ENCODE measurements at regions not wholly inside any gene's neighbourhood (a gene's known extent, or its start where the extent isn't known, plus 50 kb on each side); places are given as distances from the start of the nearest gene placed in this dataset.
"Not testable (repeated sequence)": the region's sequence is repeated elsewhere in the genome, so short reads cannot be mapped to it uniquely, and the experiment has no call there.

- ATAC-seq (no peak), DNase-seq (no peak)
- no peak overlapping the region for H3K27ac ChIP-seq
- H3K27me3 ChIP-seq: no peaks in the 10 kb centered on the region
- 90% methylated on average over 4 of the region's 4 CpGs for WGBS (ENCODE audit: insufficient coverage, low coverage, low lambda C conversion rate, missing lambda C conversion rate)
- TF ChIP-seq, protein P1, sequence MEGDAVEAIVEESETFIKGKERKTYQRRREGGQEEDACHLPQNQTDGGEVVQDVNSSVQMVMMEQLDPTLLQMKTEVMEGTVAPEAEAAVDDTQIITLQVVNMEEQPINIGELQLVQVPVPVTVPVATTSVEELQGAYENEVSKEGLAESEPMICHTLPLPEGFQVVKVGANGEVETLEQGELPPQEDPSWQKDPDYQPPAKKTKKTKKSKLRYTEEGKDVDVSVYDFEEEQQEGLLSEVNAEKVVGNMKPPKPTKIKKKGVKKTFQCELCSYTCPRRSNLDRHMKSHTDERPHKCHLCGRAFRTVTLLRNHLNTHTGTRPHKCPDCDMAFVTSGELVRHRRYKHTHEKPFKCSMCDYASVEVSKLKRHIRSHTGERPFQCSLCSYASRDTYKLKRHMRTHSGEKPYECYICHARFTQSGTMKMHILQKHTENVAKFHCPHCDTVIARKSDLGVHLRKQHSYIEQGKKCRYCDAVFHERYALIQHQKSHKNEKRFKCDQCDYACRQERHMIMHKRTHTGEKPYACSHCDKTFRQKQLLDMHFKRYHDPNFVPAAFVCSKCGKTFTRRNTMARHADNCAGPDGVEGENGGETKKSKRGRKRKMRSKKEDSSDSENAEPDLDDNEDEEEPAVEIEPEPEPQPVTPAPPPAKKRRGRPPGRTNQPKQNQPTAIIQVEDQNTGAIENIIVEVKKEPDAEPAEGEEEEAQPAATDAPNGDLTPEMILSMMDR (IDR thresholded peaks at IDR 0.05): no peak
- no peak for TF ChIP-seq POLR2A (IDR thresholded peaks at IDR 0.05)
- intact Hi-C loops (cut with DNase I): no loop called here
- no peak overlapping the region for H3K4me3 ChIP-seq
- no peaks in the 10 kb centered on the region for H3K9me3 ChIP-seq
- no peaks in the 10 kb centered on the region for H3K36me3 ChIP-seq
- no peaks in the 10 kb centered on the region for H3K4me1 ChIP-seq
These were observed 56.3 kb downstream of the FOXI3 start for GRCh38 chr2:88396209-88396608.

GRCh38 chr2:88377641-88377991 is 74.9 kb downstream of the FOXI3 start:
- 52% methylated on average over 1 of the region's 1 CpG for WGBS (ENCODE audit: insufficient coverage, low coverage, low lambda C conversion rate, missing lambda C conversion rate)
- H3K9me3 ChIP-seq: no peaks in the 10 kb centered on the region
- no peak for ATAC-seq
- no peaks in the 10 kb centered on the region for H3K36me3 ChIP-seq
- TF ChIP-seq POLR2A (IDR thresholded peaks at IDR 0.05): no peak
- TF ChIP-seq, protein P1 (IDR thresholded peaks at IDR 0.05): no peak
- H3K4me1 ChIP-seq: no peaks in the 10 kb centered on the region
- H3K27me3 ChIP-seq: no peaks in the 10 kb centered on the region
- H3K4me3 ChIP-seq: no peak overlapping the region
- no peak overlapping the region for H3K27ac ChIP-seq
- DNase-seq: no peak
- intact Hi-C loops (cut with DNase I): no loop called here

GRCh38 chr2:88372042-88372441 is 80.5 kb downstream of the FOXI3 start:
- intact Hi-C loops (cut with DNase I): no loop called here
- no peaks in the 10 kb centered on the region for H3K9me3 ChIP-seq
- TF ChIP-seq POLR2A (IDR thresholded peaks at IDR 0.05): no peak
- TF ChIP-seq, protein P1 (IDR thresholded peaks at IDR 0.05): no peak
- no peaks in the 10 kb centered on the region for H3K36me3 ChIP-seq
- H3K4me1 ChIP-seq: no peaks in the 10 kb centered on the region
- DNase-seq: no peak
- no peak for ATAC-seq
- H3K4me3 ChIP-seq: no peak overlapping the region
- WGBS (ENCODE audit: insufficient coverage, low coverage, low lambda C conversion rate, missing lambda C conversion rate): 46% methylated on average over 3 of the region's 3 CpGs
- no peaks in the 10 kb centered on the region for H3K27me3 ChIP-seq
- H3K27ac ChIP-seq: no peak overlapping the region

DNA sequence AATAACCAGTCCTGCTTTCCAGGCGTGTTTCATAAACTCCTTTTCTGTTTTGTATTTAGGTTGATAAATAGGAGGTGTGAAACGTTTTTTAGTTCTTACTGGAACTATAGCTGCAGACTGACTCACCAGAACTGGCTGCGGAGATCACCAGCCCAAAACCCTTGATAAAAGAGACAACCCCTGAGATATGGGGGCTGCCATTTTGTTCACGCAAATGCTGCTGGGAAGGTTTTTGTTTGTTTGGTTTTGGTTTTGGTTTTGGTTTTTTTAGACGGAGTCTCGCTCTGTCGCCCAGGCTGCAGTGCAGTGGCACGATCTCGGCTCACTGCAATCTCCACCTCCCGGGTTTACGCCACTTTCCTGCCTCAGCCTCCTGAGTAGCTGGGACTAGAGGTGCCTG is 87.1 kb downstream of the FOXI3 start:
- DNase-seq; intact Hi-C loops (cut with DNase I); H3K9me3 ChIP-seq; H3K27me3 ChIP-seq; H3K4me3 ChIP-seq; ATAC-seq; H3K27ac ChIP-seq; H3K36me3 ChIP-seq; H3K4me1 ChIP-seq: not testable (repeated sequence)
- WGBS (ENCODE audit: insufficient coverage, low coverage, low lambda C conversion rate, missing lambda C conversion rate): 65% methylated on average over 8 of the region's 11 CpGs

DNA sequence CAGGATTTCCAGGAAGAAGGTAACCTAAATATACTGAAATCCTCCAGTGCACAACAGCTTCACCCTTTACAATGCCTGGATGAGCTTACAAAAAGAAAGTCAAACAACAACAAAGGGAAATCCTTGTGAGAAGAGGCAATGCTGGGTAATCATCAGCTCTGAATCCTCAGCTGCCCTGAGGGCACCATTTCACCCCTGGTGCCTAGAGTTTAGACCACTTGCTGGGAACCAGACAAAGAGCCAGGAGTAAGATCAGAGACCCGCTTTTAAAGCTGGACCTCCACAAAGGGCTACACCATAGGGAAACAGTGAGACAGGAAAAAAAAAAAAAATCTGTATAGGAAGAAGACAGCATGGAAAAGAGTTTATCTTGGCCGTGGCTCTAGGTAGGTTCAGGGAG is 97.0 kb downstream of the FOXI3 start:
- intact Hi-C loops (cut with DNase I): no loop called here
- H3K27ac ChIP-seq: no peak overlapping the region
- DNase-seq (no peak), ATAC-seq (no peak)
- H3K36me3 ChIP-seq: no peaks in the 10 kb centered on the region
- no peaks in the 10 kb centered on the region for H3K27me3 ChIP-seq
- TF ChIP-seq POLR2A (IDR thresholded peaks at IDR 0.05): no peak
- TF ChIP-seq, protein P1 (IDR thresholded peaks at IDR 0.05): no peak
- H3K9me3 ChIP-seq: no peaks in the 10 kb centered on the region
- H3K4me1 ChIP-seq: peaks cover 0 to 5% (median 0%) of the 10 kb centered on the region in 4 donors
- 45% methylated on average over 2 of the region's 2 CpGs for WGBS (ENCODE audit: insufficient coverage, low coverage, low lambda C conversion rate, missing lambda C conversion rate)
- no peak overlapping the region for H3K4me3 ChIP-seq

All from right lobe of liver (tissue), 6 donors.